ENCODE measurements at regions not wholly inside any gene's neighbourhood (a gene's known extent, or its start where the extent isn't known, plus 50 kb on each side); places are given as distances from the start of the nearest gene placed in this dataset.

DNA sequence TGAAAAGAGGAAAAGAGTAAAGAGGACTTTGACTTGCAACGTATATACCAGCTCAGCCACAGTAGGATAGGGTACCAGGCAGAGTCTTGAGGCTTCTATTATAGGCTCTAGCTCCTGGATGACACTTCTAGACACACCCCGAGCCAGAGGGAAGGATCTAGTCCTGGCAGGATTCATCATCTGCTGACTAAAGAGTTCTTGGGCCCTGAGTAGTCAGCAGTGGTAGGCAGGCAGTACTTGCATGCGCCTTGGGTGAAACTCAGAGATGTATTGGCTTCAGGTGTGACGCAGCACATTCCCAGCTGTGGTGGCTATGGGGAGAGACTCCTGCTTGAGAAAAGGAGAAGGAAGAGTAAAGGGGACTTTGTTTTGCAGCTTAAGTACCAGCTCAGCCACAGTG lies 162.3 kb upstream of the APP start:
- CTCF ChIA-PET: no interaction called here

DNA sequence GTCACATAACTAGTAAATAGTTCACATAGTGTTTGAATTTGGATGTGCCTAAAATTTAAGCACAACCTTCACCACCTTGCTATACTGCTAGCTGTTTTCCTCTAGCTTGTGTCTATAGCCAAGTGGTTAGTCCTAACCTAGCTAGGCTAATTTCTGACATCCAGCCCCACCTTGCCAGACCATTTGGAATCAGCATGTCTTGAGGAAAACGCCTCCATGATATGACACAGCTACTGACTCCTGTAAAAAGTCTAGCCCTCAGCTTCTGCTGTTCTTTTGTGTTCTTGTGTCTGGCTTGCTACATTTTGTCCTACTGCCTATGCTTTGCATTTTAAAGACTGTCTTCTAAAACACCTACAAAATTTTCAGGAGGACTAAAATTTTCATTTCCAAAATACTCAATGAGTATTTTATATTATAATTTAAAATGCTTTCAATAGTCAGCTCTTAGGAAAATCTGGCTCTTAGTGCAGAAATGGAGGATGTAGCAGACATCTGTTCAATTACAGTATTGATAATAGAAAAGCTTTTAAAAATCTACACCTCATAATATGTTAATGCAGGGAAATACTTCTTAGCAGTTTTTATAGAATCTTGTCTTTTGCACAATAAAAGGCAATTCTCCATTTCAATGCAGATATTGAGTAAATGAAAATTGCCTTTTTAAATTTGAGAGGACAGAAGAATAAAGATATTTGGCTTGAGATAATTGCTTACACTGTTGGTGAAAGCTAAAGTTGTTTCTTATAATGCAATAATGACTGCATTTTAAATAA lies 160.8 kb upstream of the APP start:
- Mint-ChIP-seq H3K27me3 (ENCODE audit: insufficient read depth, unreplicated experiment) (no peaks in the 10 kb centered on the region), H3K4me1 (ENCODE audit: low read depth, unreplicated experiment) (no peaks in the 10 kb centered on the region), H3K27ac (ENCODE audit: unreplicated experiment) (no peak overlapping the region), H3K9me3 (ENCODE audit: unreplicated experiment) (no peaks in the 10 kb centered on the region), H3K4me3 (ENCODE audit: unreplicated experiment) (no peak overlapping the region), H3K36me3 (ENCODE audit: insufficient read depth, unreplicated experiment) (no peaks in the 10 kb centered on the region)
- intact Hi-C loops (cut with micrococcal nuclease; ENCODE audit: unreplicated experiment): no loop called here
- no TSS peak for BruUV-seq (replicated peaks)
- Histone ChIP-seq H3K4me1 (no peaks in the 10 kb centered on the region), H3K36me3 (ENCODE audit: control insufficient read depth, insufficient read depth, low read length) (no peaks in the 10 kb centered on the region), H3K27me3 (replicated peaks; ENCODE audit: control insufficient read depth, insufficient read depth, low read length) (no peaks in the 10 kb centered on the region), H3K4me3 (ENCODE audit: low read depth, low read length) (no peak overlapping the region), H3K9me3 (no peaks in the 10 kb centered on the region)
- TF ChIP-seq, protein P1, sequence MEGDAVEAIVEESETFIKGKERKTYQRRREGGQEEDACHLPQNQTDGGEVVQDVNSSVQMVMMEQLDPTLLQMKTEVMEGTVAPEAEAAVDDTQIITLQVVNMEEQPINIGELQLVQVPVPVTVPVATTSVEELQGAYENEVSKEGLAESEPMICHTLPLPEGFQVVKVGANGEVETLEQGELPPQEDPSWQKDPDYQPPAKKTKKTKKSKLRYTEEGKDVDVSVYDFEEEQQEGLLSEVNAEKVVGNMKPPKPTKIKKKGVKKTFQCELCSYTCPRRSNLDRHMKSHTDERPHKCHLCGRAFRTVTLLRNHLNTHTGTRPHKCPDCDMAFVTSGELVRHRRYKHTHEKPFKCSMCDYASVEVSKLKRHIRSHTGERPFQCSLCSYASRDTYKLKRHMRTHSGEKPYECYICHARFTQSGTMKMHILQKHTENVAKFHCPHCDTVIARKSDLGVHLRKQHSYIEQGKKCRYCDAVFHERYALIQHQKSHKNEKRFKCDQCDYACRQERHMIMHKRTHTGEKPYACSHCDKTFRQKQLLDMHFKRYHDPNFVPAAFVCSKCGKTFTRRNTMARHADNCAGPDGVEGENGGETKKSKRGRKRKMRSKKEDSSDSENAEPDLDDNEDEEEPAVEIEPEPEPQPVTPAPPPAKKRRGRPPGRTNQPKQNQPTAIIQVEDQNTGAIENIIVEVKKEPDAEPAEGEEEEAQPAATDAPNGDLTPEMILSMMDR (IDR thresholded peaks at IDR 0.05; ENCODE audit: insufficient read depth in 1 of 2, low read depth in 1 of 2, low read length in 1 of 2, severe bottlenecking in 1 of 2, unreplicated experiment in 1 of 2): no peak
- ChIA-PET POLR2A (no interaction called here), CTCF (no interaction called here)
- DNase-seq: no peak

More for the DNA sequence above, 162.3 kb upstream of the APP start:
- Mint-ChIP-seq H3K27ac (ENCODE audit: unreplicated experiment) (no peak overlapping the region), H3K4me1 (ENCODE audit: low read depth, unreplicated experiment) (no peaks in the 10 kb centered on the region), H3K9me3 (ENCODE audit: unreplicated experiment) (no peaks in the 10 kb centered on the region), H3K36me3 (ENCODE audit: insufficient read depth, unreplicated experiment) (no peaks in the 10 kb centered on the region), H3K27me3 (ENCODE audit: insufficient read depth, unreplicated experiment) (peaks cover 1% of the 10 kb centered on the region), H3K4me3 (ENCODE audit: unreplicated experiment) (no peak overlapping the region)
- Histone ChIP-seq H3K36me3 (ENCODE audit: control insufficient read depth, insufficient read depth, low read length) (no peaks in the 10 kb centered on the region), H3K4me1 (no peaks in the 10 kb centered on the region), H3K4me3 (ENCODE audit: low read depth, low read length) (no peak overlapping the region), H3K9me3 (no peaks in the 10 kb centered on the region), H3K27me3 (replicated peaks; ENCODE audit: control insufficient read depth, insufficient read depth, low read length) (no peaks in the 10 kb centered on the region)
- no peak for DNase-seq
- POLR2A ChIA-PET: no interaction called here
- intact Hi-C loops (cut with micrococcal nuclease; ENCODE audit: unreplicated experiment): no loop called here
- BruUV-seq (replicated peaks): no TSS peak
- TF ChIP-seq, protein P1 (IDR thresholded peaks at IDR 0.05; ENCODE audit: insufficient read depth in 1 of 2, low read depth in 1 of 2, low read length in 1 of 2, severe bottlenecking in 1 of 2, unreplicated experiment in 1 of 2): no peak

DNA sequence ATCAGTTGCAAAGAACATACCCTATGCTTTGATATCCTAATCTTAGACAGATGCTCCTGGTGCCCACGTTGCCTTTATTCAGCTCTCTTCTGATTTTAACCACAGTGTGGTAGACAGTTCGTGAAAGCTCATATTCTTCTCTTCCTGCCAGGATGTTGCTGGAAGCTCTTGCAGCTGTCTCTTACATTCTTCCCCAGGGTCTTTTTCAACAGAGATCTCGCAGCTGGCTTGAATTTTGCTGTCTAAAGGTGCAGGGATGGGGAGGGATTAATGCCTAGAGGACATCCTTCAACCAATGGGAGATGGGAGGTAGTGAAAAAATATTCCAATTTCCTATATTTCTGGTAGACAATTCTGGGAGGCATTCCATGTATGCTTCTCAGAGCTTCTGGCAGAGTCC lies 150.0 kb upstream of the APP start:
- Mint-ChIP-seq H3K27me3 (ENCODE audit: insufficient read depth, unreplicated experiment) (peaks cover 5% of the 10 kb centered on the region), H3K9me3 (ENCODE audit: unreplicated experiment) (no peaks in the 10 kb centered on the region), H3K27ac (ENCODE audit: unreplicated experiment) (no peak overlapping the region), H3K4me1 (ENCODE audit: low read depth, unreplicated experiment) (no peaks in the 10 kb centered on the region), H3K36me3 (ENCODE audit: insufficient read depth, unreplicated experiment) (no peaks in the 10 kb centered on the region), H3K4me3 (ENCODE audit: unreplicated experiment) (no peak overlapping the region)
- H3K9me3 ChIP-seq: no peaks in the 10 kb centered on the region
- no TSS peak for BruUV-seq (replicated peaks)
- intact Hi-C loops (cut with micrococcal nuclease; ENCODE audit: unreplicated experiment): no loop called here
- H3K4me3 ChIP-seq (ENCODE audit: low read depth, low read length): no peak overlapping the region
- ChIA-PET POLR2A (no interaction called here), CTCF (no interaction called here)
- no peak for DNase-seq
- H3K4me1 ChIP-seq: no peaks in the 10 kb centered on the region
- H3K36me3 ChIP-seq (ENCODE audit: control insufficient read depth, insufficient read depth, low read length): no peaks in the 10 kb centered on the region
- TF ChIP-seq, protein P1 (IDR thresholded peaks at IDR 0.05; ENCODE audit: insufficient read depth in 1 of 2, low read depth in 1 of 2, low read length in 1 of 2, severe bottlenecking in 1 of 2, unreplicated experiment in 1 of 2): no peak
- H3K27me3 ChIP-seq (replicated peaks; ENCODE audit: control insufficient read depth, insufficient read depth, low read length): no peaks in the 10 kb centered on the region

Measured in Caco-2 (cell line).